ENCODE measurements at regions not wholly inside any gene's neighbourhood (a gene's known extent, or its start where the extent isn't known, plus 50 kb on each side); places are given as distances from the start of the nearest gene placed in this dataset.

- Histone ChIP-seq H3K79me2 (replicated peaks; ENCODE audit: insufficient read depth) (no peaks in the 10 kb centered on the region), H3K9me2 (ENCODE audit: insufficient read depth) (peaks cover 13% of the 10 kb centered on the region; the same call in 1 of the 2 replicates), H3K27ac (ENCODE audit: low read depth) (no peak overlapping the region), H2AFZ (no peak overlapping the region), H3K4me3 (no peak overlapping the region), H3K4me1 (ENCODE audit: insufficient read depth) (no peaks in the 10 kb centered on the region), H3K27me3 (ENCODE audit: insufficient read depth) (no peaks in the 10 kb centered on the region), H3K4me2 (no peak overlapping the region), H4K20me1 (replicated peaks; ENCODE audit: insufficient read depth) (no peaks in the 10 kb centered on the region), H3F3A (replicated peaks; ENCODE audit: low read depth) (no peaks in the 10 kb centered on the region), H3K36me3 (ENCODE audit: insufficient read depth) (no peaks in the 10 kb centered on the region)
- peaks cover 6% of the 10 kb centered on the region; the same call in 2 of the 3 replicates for H3K4me1 Mint-ChIP-seq
- no peak for DNase-seq (ENCODE audit: low spot score)
- ATAC-seq: no peak
- no peak overlapping the region for H3K4me3 Mint-ChIP-seq
- H3K9me3 Mint-ChIP-seq: peaks cover 6% of the 10 kb centered on the region; the same call in 2 of the 3 replicates
- TF ChIP-seq ZNF331 (CRISPR knock-in tag; IDR thresholded peaks at IDR 0.05; ENCODE audit: low read depth) (no peak), ETS1 (IDR thresholded peaks at IDR 0.05) (no peak), REST (IDR thresholded peaks at IDR 0.05; ENCODE audit: unreplicated experiment) (no peak), CREB1 (CRISPR knock-in tag; IDR thresholded peaks at IDR 0.05; ENCODE audit: low read depth) (no peak), EZH2 (IDR thresholded peaks at IDR 0.05; ENCODE audit: low read depth, unreplicated experiment) (no peak), POLR2AphosphoS5 (IDR thresholded peaks at IDR 0.05; ENCODE audit: low read depth) (no peak), EZH2phosphoT487 (IDR thresholded peaks at IDR 0.05; ENCODE audit: unreplicated experiment) (no peak), CTCF (conservative IDR thresholded peaks at IDR 0.05; ENCODE audit: low read depth in 2 of 2) (no peak)
- no peak overlapping the region for H3K27ac Mint-ChIP-seq
- H3K36me3 Mint-ChIP-seq (ENCODE audit: low read depth): peaks cover 3% of the 10 kb centered on the region; the same call in 1 of the 3 replicates
- H3K27me3 Mint-ChIP-seq (ENCODE audit: insufficient read depth, low read depth, poor library complexity): peaks cover 3% of the 10 kb centered on the region
Observed at GRCh38 chr13:44107357-44108121, 227.8 kb downstream of the LACC1 start.
